HL-60 (cell line): ENCODE measurements at regions not wholly inside any gene's neighbourhood (a gene's known extent, or its start where the extent isn't known, plus 50 kb on each side); places are given as distances from the start of the nearest gene placed in this dataset.

Experiments used
- DNase-seq, 2 experiments: peaks; one replicate each; pipeline ENCODE4 v3.0.0-alpha.2; 2010 to 2020; ENCODE audit warnings: low read depth in 1 of 2, low spot score in 1 of 2
- H3K27ac ChIP-seq: fragments of 250-450 bp; sonication (Bioruptor Pico); replicated peaks from 2 replicates; pipeline ENCODE4 v1.5.1; 2020; ENCODE audit warnings: mild to moderate bottlenecking, moderate library complexity
- H3K27me3 ChIP-seq: fragments of 250-450 bp; sonication (Bioruptor Pico); 2 replicates; pipeline ENCODE4 v1.5.1; 2021; ENCODE audit warnings: mild to moderate bottlenecking, moderate library complexity; ENCODE audit not compliant: insufficient read depth, poor library complexity, severe bottlenecking
- H3K4me3 ChIP-seq: replicated peaks from 2 replicates; pipeline ENCODE4 v1.5.1; 2011; ENCODE audit warnings: mild to moderate bottlenecking, control low read depth, low read length; ENCODE audit not compliant: insufficient read depth
- GABPA ChIP-seq: IDR thresholded peaks from 2 replicates; pipeline ENCODE4 v1.6.1; 2012; ENCODE audit warnings: low read depth
- POLR2AphosphoS5 ChIP-seq: IDR thresholded peaks from 2 replicates; pipeline ENCODE4 v1.6.1; 2012; ENCODE audit warnings: low read depth
- REST ChIP-seq: IDR thresholded peaks from 2 replicates; pipeline ENCODE4 v1.6.1; 2012; ENCODE audit warnings: low read depth; ENCODE audit not compliant: insufficient replicate concordance
- SPI1 ChIP-seq: IDR thresholded peaks from 2 replicates; pipeline ENCODE4 v1.6.1; 2012; ENCODE audit warnings: low read depth, mild to moderate bottlenecking, borderline replicate concordance
- TF ChIP-seq, protein P1 (sequence below): IDR thresholded peaks from one replicate; pipeline ENCODE4 v1.5.1; 2011; ENCODE audit warnings: low read length, control low read depth, inconsistent platforms; ENCODE audit not compliant: insufficient read depth

GRCh38 chr10:83515001-83515400, 624.3 kb upstream of the GHITM start:
- H3K4me3 ChIP-seq, result no peak overlapping the region

GRCh38 chr10:83516788-83517187, 622.5 kb upstream of the GHITM start:
- no peak for DNase-seq
- Histone ChIP-seq H3K27me3 (no peaks in the 10 kb centered on the region), H3K4me3 (no peak overlapping the region), H3K27ac (no peak overlapping the region)
- TF ChIP-seq SPI1 (no peak), REST (no peak), POLR2AphosphoS5 (no peak)
- TF ChIP-seq, protein P1, sequence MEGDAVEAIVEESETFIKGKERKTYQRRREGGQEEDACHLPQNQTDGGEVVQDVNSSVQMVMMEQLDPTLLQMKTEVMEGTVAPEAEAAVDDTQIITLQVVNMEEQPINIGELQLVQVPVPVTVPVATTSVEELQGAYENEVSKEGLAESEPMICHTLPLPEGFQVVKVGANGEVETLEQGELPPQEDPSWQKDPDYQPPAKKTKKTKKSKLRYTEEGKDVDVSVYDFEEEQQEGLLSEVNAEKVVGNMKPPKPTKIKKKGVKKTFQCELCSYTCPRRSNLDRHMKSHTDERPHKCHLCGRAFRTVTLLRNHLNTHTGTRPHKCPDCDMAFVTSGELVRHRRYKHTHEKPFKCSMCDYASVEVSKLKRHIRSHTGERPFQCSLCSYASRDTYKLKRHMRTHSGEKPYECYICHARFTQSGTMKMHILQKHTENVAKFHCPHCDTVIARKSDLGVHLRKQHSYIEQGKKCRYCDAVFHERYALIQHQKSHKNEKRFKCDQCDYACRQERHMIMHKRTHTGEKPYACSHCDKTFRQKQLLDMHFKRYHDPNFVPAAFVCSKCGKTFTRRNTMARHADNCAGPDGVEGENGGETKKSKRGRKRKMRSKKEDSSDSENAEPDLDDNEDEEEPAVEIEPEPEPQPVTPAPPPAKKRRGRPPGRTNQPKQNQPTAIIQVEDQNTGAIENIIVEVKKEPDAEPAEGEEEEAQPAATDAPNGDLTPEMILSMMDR, result no peak

More at GRCh38 chr10:83515001-83515400, 624.3 kb upstream of the GHITM start:
- Histone ChIP-seq H3K27me3 (no peaks in the 10 kb centered on the region), H3K27ac (no peak overlapping the region)
- DNase-seq, result no peak
- TF ChIP-seq, protein P1, result no peak
- no peak for TF ChIP-seq SPI1
- no peak for TF ChIP-seq POLR2AphosphoS5
- no peak for TF ChIP-seq REST
- no peak for TF ChIP-seq GABPA

DNA sequence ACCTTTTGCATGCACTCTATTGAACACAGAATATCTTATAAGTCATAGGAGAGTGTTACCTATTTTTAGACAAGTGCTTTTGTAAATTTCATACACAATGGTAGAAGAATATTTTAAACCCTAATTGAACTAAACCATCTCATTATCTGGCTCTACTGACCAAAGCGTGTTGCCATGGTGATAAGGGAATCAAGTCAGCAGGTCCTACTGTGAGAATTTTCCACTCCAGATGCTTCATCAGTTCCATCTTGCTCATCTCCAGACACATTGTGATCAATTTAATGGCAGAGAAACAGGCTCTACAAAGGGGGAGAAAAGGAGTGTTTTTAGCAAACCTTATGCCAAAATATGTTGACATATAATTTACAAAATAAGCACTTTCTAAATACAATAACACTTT, 621.9 kb upstream of the GHITM start:
- no peak overlapping the region for H3K4me3 ChIP-seq
- TF ChIP-seq GABPA, result no peak
- no peak for TF ChIP-seq SPI1
- TF ChIP-seq REST, result no peak
- TF ChIP-seq, protein P1, result no peak
- TF ChIP-seq POLR2AphosphoS5, result no peak
- H3K27me3 ChIP-seq, result no peaks in the 10 kb centered on the region
- H3K27ac ChIP-seq, result no peak overlapping the region
- DNase-seq, result no peak
